ENCODE measurements at regions not wholly inside any gene's neighbourhood (a gene's known extent, or its start where the extent isn't known, plus 50 kb on each side); places are given as distances from the start of the nearest gene placed in this dataset.

GRCh38 chr11:69403556-69404215 is 77.8 kb upstream of the LINC01488 start:
- Histone ChIP-seq H3K4me3 (ENCODE audit: low read depth, low read length) (no peak overlapping the region), H3K9me3 (ENCODE audit: control insufficient read depth, insufficient read depth, low read depth, low read length) (no peaks in the 10 kb centered on the region), H3K27ac (ENCODE audit: extremely low read depth, low read depth, low read length) (no peak overlapping the region), H3K36me3 (ENCODE audit: control insufficient read depth in 2 of 2, insufficient read depth in 1 of 2, low read length in 2 of 2) (no peaks in the 10 kb centered on the region), H3K4me1 (ENCODE audit: control insufficient read depth, insufficient read depth, low read length) (no peaks in the 10 kb centered on the region)
- ChIA-PET POLR2A (no interaction called here), CTCF (interaction anchor here (0.6 kb wide), 1 partner anchor 10 kb away, joined by 4 read pairs; no protein-coding TSS in a partner anchor)
- TF ChIP-seq ZXDB (tag by site-specific recombination; IDR thresholded peaks at IDR 0.05): no peak
- no peak for TF ChIP-seq ZNF629 (tag by site-specific recombination; IDR thresholded peaks at IDR 0.05)
- no peak for TF ChIP-seq REST (tag by site-specific recombination; IDR thresholded peaks at IDR 0.05)
- TF ChIP-seq ZNF394 (tag by site-specific recombination; IDR thresholded peaks at IDR 0.05; ENCODE audit: borderline replicate concordance): no peak
- TF ChIP-seq ZNF292 (tag by site-specific recombination; IDR thresholded peaks at IDR 0.05; ENCODE audit: borderline replicate concordance, low read depth): no peak
- no peak for TF ChIP-seq ZNF324 (tag by site-specific recombination; IDR thresholded peaks at IDR 0.05)
- TF ChIP-seq KLF16 (tag by site-specific recombination; IDR thresholded peaks at IDR 0.05): no peak
- TF ChIP-seq REPIN1 (tag by site-specific recombination; IDR thresholded peaks at IDR 0.05; ENCODE audit: low read depth): no peak
- TF ChIP-seq, protein P1, sequence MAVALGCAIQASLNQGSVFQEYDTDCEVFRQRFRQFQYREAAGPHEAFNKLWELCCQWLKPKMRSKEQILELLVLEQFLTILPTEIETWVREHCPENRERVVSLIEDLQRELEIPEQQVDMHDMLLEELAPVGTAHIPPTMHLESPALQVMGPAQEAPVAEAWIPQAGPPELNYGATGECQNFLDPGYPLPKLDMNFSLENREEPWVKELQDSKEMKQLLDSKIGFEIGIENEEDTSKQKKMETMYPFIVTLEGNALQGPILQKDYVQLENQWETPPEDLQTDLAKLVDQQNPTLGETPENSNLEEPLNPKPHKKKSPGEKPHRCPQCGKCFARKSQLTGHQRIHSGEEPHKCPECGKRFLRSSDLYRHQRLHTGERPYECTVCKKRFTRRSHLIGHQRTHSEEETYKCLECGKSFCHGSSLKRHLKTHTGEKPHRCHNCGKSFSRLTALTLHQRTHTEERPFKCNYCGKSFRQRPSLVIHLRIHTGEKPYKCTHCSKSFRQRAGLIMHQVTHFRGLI (tag by site-specific recombination; IDR thresholded peaks at IDR 0.05): no peak
- TF ChIP-seq ZNF837 (tag by site-specific recombination; IDR thresholded peaks at IDR 0.05): no peak
- TF ChIP-seq ZNF677 (tag by site-specific recombination; IDR thresholded peaks at IDR 0.05): no peak
- TF ChIP-seq ZNF530 (tag by site-specific recombination; IDR thresholded peaks at IDR 0.05; ENCODE audit: low read depth): no peak
- TF ChIP-seq, protein P2, sequence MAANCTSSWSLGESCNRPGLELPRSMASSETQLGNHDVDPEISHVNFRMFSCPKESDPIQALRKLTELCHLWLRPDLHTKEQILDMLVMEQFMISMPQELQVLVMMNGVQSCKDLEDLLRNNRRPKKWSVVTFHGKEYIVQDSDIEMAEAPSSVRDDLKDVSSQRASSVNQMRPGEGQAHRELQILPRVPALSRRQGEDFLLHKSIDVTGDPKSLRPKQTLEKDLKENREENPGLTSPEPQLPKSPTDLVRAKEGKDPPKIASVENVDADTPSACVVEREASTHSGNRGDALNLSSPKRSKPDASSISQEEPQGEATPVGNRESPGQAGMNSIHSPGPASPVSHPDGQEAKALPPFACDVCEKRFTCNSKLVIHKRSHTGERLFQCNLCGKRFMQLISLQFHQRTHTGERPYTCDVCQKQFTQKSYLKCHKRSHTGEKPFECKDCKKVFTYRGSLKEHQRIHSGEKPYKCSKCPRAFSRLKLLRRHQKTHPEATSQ (tag by site-specific recombination; IDR thresholded peaks at IDR 0.05): no peak
- TF ChIP-seq, protein P3, sequence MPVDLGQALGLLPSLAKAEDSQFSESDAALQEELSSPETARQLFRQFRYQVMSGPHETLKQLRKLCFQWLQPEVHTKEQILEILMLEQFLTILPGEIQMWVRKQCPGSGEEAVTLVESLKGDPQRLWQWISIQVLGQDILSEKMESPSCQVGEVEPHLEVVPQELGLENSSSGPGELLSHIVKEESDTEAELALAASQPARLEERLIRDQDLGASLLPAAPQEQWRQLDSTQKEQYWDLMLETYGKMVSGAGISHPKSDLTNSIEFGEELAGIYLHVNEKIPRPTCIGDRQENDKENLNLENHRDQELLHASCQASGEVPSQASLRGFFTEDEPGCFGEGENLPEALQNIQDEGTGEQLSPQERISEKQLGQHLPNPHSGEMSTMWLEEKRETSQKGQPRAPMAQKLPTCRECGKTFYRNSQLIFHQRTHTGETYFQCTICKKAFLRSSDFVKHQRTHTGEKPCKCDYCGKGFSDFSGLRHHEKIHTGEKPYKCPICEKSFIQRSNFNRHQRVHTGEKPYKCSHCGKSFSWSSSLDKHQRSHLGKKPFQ (tag by site-specific recombination; IDR thresholded peaks at IDR 0.05): no peak

GRCh38 chr11:69406060-69406459 is 75.4 kb upstream of the LINC01488 start:
- Histone ChIP-seq H3K9me3 (ENCODE audit: control insufficient read depth, insufficient read depth, low read depth, low read length) (no peaks in the 10 kb centered on the region), H3K36me3 (ENCODE audit: control insufficient read depth in 2 of 2, insufficient read depth in 1 of 2, low read length in 2 of 2) (no peaks in the 10 kb centered on the region), H3K4me3 (ENCODE audit: low read depth, low read length) (no peak overlapping the region), H3K4me1 (ENCODE audit: control insufficient read depth, insufficient read depth, low read length) (no peaks in the 10 kb centered on the region), H3K27ac (ENCODE audit: extremely low read depth, low read depth, low read length) (no peak overlapping the region)
- POLR2A ChIA-PET: no interaction called here
- TF ChIP-seq GLI4 (tag by site-specific recombination; IDR thresholded peaks at IDR 0.05): no peak
- no peak for TF ChIP-seq ZNF521 (tag by site-specific recombination; IDR thresholded peaks at IDR 0.05)
- TF ChIP-seq SETDB1 (IDR thresholded peaks at IDR 0.05; ENCODE audit: insufficient read length, low read length): no peak
- CTCF ChIA-PET: no interaction called here

All from HEK293 (cell line).